ENCODE measurements at regions not wholly inside any gene's neighbourhood (a gene's known extent, or its start where the extent isn't known, plus 50 kb on each side); places are given as distances from the start of the nearest gene placed in this dataset.
A peak's percentile ranks its signal among the peaks of the same experiment; 100 is the strongest.

DNA sequence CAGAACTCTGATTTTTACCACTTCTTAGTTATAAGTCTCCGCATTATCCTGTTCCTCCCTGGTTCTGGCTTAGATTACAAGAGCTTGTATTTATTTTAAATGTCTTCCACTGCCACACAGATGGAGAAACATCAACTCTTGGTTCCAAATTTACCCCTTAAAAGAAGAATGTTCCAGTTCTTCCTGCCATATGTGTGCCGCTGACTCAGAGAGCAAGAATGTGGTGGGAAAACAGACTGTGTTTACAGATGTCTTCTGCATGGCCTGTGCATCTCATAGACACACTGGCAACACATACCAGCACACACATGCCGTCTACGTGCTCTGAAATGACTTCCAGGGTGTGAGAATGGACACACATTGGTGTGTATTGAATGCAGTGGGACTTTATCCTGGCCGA is 383.0 kb downstream of the LRIG3 start:
- no peak for DNase-seq (ENCODE audit: extremely low spot score, unreplicated experiment)
- H3K4me3 Mint-ChIP-seq = no peak overlapping the region
- TF ChIP-seq, protein P1, sequence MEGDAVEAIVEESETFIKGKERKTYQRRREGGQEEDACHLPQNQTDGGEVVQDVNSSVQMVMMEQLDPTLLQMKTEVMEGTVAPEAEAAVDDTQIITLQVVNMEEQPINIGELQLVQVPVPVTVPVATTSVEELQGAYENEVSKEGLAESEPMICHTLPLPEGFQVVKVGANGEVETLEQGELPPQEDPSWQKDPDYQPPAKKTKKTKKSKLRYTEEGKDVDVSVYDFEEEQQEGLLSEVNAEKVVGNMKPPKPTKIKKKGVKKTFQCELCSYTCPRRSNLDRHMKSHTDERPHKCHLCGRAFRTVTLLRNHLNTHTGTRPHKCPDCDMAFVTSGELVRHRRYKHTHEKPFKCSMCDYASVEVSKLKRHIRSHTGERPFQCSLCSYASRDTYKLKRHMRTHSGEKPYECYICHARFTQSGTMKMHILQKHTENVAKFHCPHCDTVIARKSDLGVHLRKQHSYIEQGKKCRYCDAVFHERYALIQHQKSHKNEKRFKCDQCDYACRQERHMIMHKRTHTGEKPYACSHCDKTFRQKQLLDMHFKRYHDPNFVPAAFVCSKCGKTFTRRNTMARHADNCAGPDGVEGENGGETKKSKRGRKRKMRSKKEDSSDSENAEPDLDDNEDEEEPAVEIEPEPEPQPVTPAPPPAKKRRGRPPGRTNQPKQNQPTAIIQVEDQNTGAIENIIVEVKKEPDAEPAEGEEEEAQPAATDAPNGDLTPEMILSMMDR (conservative IDR thresholded peaks at IDR 0.05) = no peak
- no peaks in the 10 kb centered on the region for H3K36me3 Mint-ChIP-seq
- H3K9me3 Mint-ChIP-seq = no peaks in the 10 kb centered on the region
- H3K4me1 Mint-ChIP-seq (ENCODE audit: unreplicated experiment) = peaks cover 23% of the 10 kb centered on the region
- H3K27ac Mint-ChIP-seq = no peak overlapping the region
- H3K27me3 Mint-ChIP-seq = peaks cover 12% of the 10 kb centered on the region

DNA sequence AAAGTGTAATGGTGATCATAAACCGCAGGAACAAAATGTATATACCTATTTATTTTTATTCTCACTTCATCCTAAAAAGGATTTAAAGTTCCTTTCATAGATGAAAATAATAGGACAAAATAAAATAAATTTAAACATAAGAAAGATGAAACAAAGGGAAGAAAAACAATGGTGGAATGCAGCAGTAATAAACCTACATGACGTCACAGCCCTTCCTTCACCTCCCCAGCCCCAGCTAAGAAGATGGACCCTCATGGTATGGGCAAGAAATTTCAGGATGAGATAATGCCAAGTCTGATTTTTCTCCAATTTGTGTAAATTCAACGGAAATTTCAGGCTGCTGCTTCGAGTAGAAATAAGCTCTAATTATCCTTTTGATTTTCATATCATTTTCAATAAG is 381.0 kb downstream of the LRIG3 start:
- Mint-ChIP-seq H3K36me3 (no peaks in the 10 kb centered on the region), H3K27me3 (no peaks in the 10 kb centered on the region), H3K27ac (no peak overlapping the region), H3K4me3 (no peak overlapping the region), H3K9me3 (no peaks in the 10 kb centered on the region), H3K4me1 (ENCODE audit: unreplicated experiment) (peaks cover 23% of the 10 kb centered on the region)
- TF ChIP-seq, protein P1 (conservative IDR thresholded peaks at IDR 0.05) = no peak
- DNase-seq (ENCODE audit: extremely low spot score, unreplicated experiment) = no peak

DNA sequence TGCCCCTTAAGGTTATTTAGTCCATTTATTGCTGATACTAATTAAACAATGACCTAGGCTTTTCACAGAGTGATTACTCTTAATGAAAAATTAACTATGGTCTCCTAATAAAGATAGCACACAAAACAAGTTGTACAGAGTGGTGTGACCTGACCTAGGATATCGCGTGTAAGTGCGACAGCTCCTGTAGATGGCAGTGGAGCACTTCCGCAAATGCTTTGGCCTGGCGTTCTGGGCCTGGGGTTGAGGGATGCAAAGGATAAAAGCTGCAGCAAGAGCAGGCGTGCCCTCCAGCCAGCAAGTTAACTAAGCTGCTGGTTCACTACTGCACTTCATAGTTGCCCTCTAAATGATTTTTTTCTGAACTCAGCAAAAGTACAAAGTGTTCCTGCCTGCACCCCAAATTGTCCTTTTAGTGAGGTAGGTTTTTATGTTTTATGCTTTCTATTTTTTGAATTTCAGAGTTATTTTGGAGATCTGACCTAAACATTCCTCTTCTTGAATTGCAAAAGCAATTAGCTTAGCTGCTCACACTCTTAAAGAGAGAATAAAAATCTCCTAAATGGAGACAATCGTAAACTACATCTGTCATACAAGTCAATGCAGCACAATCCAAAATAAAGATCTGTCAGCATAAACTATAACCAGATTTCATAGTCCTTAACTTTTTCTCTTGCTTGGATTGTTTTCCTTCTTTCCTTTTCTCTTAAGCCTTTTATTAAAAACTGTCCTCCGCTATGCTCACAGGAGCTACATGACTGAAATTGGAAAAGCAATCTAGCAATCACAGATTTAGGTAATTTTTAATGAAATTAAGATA is 379.6 kb downstream of the LRIG3 start:
- TF ChIP-seq, protein P1 (conservative IDR thresholded peaks at IDR 0.05) = peak; percentile 93
- H3K27ac Mint-ChIP-seq = no peak overlapping the region
- H3K4me3 Mint-ChIP-seq = peak overlapping the region; percentile 4
- H3K27me3 Mint-ChIP-seq = no peaks in the 10 kb centered on the region
- no peaks in the 10 kb centered on the region for H3K9me3 Mint-ChIP-seq
- H3K36me3 Mint-ChIP-seq = no peaks in the 10 kb centered on the region
- peak; percentile 78 for DNase-seq (ENCODE audit: extremely low spot score, unreplicated experiment)
- H3K4me1 Mint-ChIP-seq (ENCODE audit: unreplicated experiment) = peaks cover 23% of the 10 kb centered on the region

DNA sequence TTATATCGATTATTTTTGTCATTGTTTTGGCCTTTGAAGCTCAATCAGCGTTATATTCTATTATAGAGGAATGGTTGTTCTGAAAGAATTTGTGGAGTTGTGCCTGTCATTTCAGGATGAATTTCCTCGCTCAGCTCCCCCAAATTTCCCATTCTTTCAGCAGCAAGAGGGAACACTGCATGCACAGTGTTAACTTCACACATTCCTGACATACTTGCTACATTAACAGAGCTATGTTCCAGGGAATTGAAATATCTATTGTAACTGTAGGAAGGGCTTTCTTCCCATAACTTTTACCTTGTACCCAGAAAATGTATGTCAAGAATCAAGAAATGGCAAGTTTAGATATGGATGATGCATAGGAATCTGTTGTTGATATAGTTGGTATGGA is 379.0 kb downstream of the LRIG3 start:
- TF ChIP-seq, protein P1 (conservative IDR thresholded peaks at IDR 0.05) = no peak
- H3K9me3 Mint-ChIP-seq = no peaks in the 10 kb centered on the region
- H3K27me3 Mint-ChIP-seq = no peaks in the 10 kb centered on the region
- no peak for DNase-seq (ENCODE audit: extremely low spot score, unreplicated experiment)
- no peak overlapping the region for H3K27ac Mint-ChIP-seq
- peaks cover 23% of the 10 kb centered on the region for H3K4me1 Mint-ChIP-seq (ENCODE audit: unreplicated experiment)
- no peaks in the 10 kb centered on the region for H3K36me3 Mint-ChIP-seq
- H3K4me3 Mint-ChIP-seq = no peak overlapping the region

DNA sequence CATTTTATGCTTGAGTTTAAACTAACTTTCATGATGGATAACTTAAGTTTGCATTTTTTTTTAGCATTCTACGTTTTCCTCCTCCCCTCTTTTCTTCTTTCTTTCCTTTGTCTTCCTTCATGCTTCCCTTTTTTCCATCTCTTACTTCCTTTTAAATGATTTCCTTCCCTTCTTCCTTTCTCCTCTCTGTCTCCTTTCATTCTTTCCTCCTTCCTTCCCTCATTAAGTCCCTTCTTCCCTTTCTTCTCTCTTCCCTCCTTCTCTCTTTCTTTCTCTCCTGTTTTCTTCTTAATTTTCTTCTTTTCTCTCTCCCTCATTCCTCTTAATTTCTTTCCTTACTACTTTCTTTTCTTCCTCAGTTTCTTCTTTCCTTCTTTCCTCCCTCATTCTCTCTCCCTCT is 376.0 kb downstream of the LRIG3 start:
- no peaks in the 10 kb centered on the region for H3K36me3 Mint-ChIP-seq

More for the DNA sequence above, 376.0 kb downstream of the LRIG3 start:
- peaks cover 12% of the 10 kb centered on the region for H3K4me1 Mint-ChIP-seq (ENCODE audit: unreplicated experiment)
- no peak overlapping the region for H3K4me3 Mint-ChIP-seq
- no peak overlapping the region for H3K27ac Mint-ChIP-seq
- TF ChIP-seq, protein P1 (conservative IDR thresholded peaks at IDR 0.05) = no peak
- H3K9me3 Mint-ChIP-seq = no peaks in the 10 kb centered on the region
- H3K27me3 Mint-ChIP-seq = peaks cover 3% of the 10 kb centered on the region
- DNase-seq (ENCODE audit: extremely low spot score, unreplicated experiment) = no peak

All from type B pancreatic cell (in vitro differentiated cells).